H1 (cell line): ENCODE measurements at regions not wholly inside any gene's neighbourhood (a gene's known extent, or its start where the extent isn't known, plus 50 kb on each side); places are given as distances from the start of the nearest gene placed in this dataset.

Source experiments
- CTCF ChIA-PET: fragments of 300-600 bp; sonication (Branson Sonifier 250); formaldehyde crosslinking; loops from one replicate; lab custom pipeline; 2021; ENCODE audit not compliant: partially characterized antibody; lab: Charles Lee
- POLR2A ChIA-PET: fragments of 300-600 bp; sonication (Branson Sonifier 250); formaldehyde crosslinking; loops from one replicate; lab custom pipeline; 2021; ENCODE audit warnings: inconsistent platforms; ENCODE audit not compliant: partially characterized antibody; lab: Charles Lee
- DNase-seq, 2 experiments: peaks; one replicate each; pipeline versions ENCODE4 v3.0.0 to v3.0.0-alpha.2; 2010 to 2022; ENCODE audit warnings: low spot score in 2 of 2, low read depth in 1 of 2, mixed read lengths in 1 of 2
- FAIRE-seq: peaks from 2 replicates; lab custom pipeline; 2011; peaks lifted over from hg19 to GRCh38; lab: Jason Lieb, UNC
- H2AFZ ChIP-seq: 2 replicates; pipeline ENCODE4 v1.8.1; 2012; ENCODE audit warnings: low read length, inconsistent platforms
- H2AK5ac ChIP-seq: 2 replicates; pipeline ENCODE4 v1.6.1; 2013; ENCODE audit warnings: low read depth, low read length
- H2BK120ac ChIP-seq: replicated peaks from 2 replicates; pipeline ENCODE3; 2013; ENCODE audit warnings: low read depth, low read length, inconsistent platforms
- H2BK12ac ChIP-seq: 2 replicates; pipeline ENCODE4 v1.6.1; 2013; ENCODE audit warnings: low read depth, low read length
- H2BK15ac ChIP-seq: 2 replicates; pipeline ENCODE4 v1.6.1; 2013; ENCODE audit warnings: low read length
- H2BK20ac ChIP-seq: 2 replicates; pipeline ENCODE4 v1.6.1; 2013; ENCODE audit warnings: low read length
- H2BK5ac ChIP-seq: 2 replicates; pipeline ENCODE4 v1.6.1; 2013; ENCODE audit warnings: low read depth, low read length
- H3K14ac ChIP-seq: 2 replicates; pipeline ENCODE4 v1.6.1; 2013; ENCODE audit warnings: inconsistent platforms; ENCODE audit not compliant: insufficient read length
- H3K18ac ChIP-seq: 2 replicates; pipeline ENCODE4 v1.6.1; 2013; ENCODE audit warnings: low read length; ENCODE audit errors: extremely low read depth
- H3K23ac ChIP-seq: 2 replicates; pipeline ENCODE4 v1.6.1; 2013; ENCODE audit warnings: inconsistent platforms; ENCODE audit not compliant: insufficient read length
- H3K23me2 ChIP-seq: 2 replicates; pipeline ENCODE4 v1.6.1; 2013; ENCODE audit warnings: low read depth, low read length
- H3K27ac ChIP-seq: 2 replicates; pipeline ENCODE4 v1.6.1; 2011; ENCODE audit warnings: low read depth, low read length, inconsistent platforms
- H3K27me3 ChIP-seq, 4 experiments: replicated peaks in 1 of 4; 1 replicate in 1 of 4; 2 replicates in 3 of 4; pipeline versions ENCODE4 v1.6.1 to v1.8.1; 2011 to 2013; ENCODE audit warnings: low read length in 3 of 4, mild to moderate bottlenecking in 3 of 4, inconsistent platforms in 2 of 4, mixed read lengths in 2 of 4, moderate library complexity in 1 of 4; ENCODE audit not compliant: control insufficient read depth in 3 of 4, insufficient read depth in 3 of 4; ENCODE audit errors: extremely low read depth in 1 of 4
- H3K36me3 ChIP-seq, 4 experiments: 2 replicates each; pipeline versions ENCODE4 v1.6.1 to v1.8.1; 2011 to 2013; ENCODE audit warnings: mild to moderate bottlenecking in 4 of 4, low read length in 3 of 4, moderate library complexity in 2 of 4, control low read depth in 1 of 4, inconsistent platforms in 1 of 4; ENCODE audit not compliant: insufficient read depth in 4 of 4, control insufficient read depth in 2 of 4
- H3K4ac ChIP-seq: replicated peaks from 2 replicates; pipeline ENCODE3; 2013; ENCODE audit warnings: low read length, low read depth, mixed read lengths, inconsistent platforms; ENCODE audit not compliant: insufficient read length
- H3K4me1 ChIP-seq, 4 experiments: replicated peaks in 1 of 4; 1 replicate in 1 of 4; 2 replicates in 3 of 4; pipeline versions ENCODE4 v1.6.1 to v1.8.1; 2011 to 2013; ENCODE audit warnings: low read length in 3 of 4, inconsistent platforms in 2 of 4, mixed read lengths in 1 of 4; ENCODE audit not compliant: insufficient read depth in 4 of 4, control insufficient read depth in 3 of 4
- H3K4me2 ChIP-seq, 2 experiments: 2 replicates each; pipeline versions ENCODE4 v1.6.1 to v1.8.1; 2011 to 2013; ENCODE audit warnings: low read depth in 2 of 2, low read length in 2 of 2, control low read depth in 1 of 2, inconsistent platforms in 1 of 2, mild to moderate bottlenecking in 1 of 2; ENCODE audit not compliant: insufficient read depth in 1 of 2
- H3K4me3 ChIP-seq, 4 experiments: fragments of 200-600, 300-600 bp in 1 of 4; sonication (generic), shearing (Covaris generic), sonication (Bioruptor Twin) in 1 of 4; 2 replicates each; pipeline versions ENCODE4 v1.5.1 to v1.8.1; 2011 to 2016; ENCODE audit warnings: low read length in 4 of 4, low read depth in 3 of 4, control low read depth in 2 of 4, inconsistent platforms in 2 of 4, mild to moderate bottlenecking in 2 of 4, mixed read lengths in 1 of 4, moderate library complexity in 1 of 4; ENCODE audit not compliant: insufficient read depth in 2 of 4; ENCODE audit errors: extremely low read depth in 1 of 4
- H3K56ac ChIP-seq: replicated peaks from 2 replicates; pipeline ENCODE3; 2013; ENCODE audit warnings: low read depth, mild to moderate bottlenecking, mixed read lengths, low read length, inconsistent platforms; ENCODE audit not compliant: insufficient read length
- H3K79me1 ChIP-seq: 2 replicates; pipeline ENCODE4 v1.6.1; 2013; ENCODE audit warnings: low read depth, low read length, control low read depth
- H3K79me2 ChIP-seq, 2 experiments: 2 replicates each; pipeline versions ENCODE4 v1.6.1 to v1.8.1; 2012 to 2013; ENCODE audit warnings: low read length in 2 of 2, mild to moderate bottlenecking in 2 of 2, inconsistent platforms in 1 of 2; ENCODE audit not compliant: insufficient read depth in 2 of 2, control insufficient read depth in 1 of 2
- H3K9ac ChIP-seq, 4 experiments: replicated peaks in 1 of 4; 1 replicate in 1 of 4; 2 replicates in 3 of 4; pipeline versions ENCODE4 v1.6.1 to v1.8.1; 2011 to 2013; ENCODE audit warnings: low read depth in 3 of 4, low read length in 3 of 4, control low read depth in 2 of 4, mild to moderate bottlenecking in 2 of 4, moderate library complexity in 2 of 4, inconsistent platforms in 1 of 4; ENCODE audit errors: extremely low read depth in 1 of 4
- H3K9me3 ChIP-seq, 2 experiments: 2 replicates each; pipeline versions ENCODE4 v1.6.1 to v1.8.1; 2012 to 2013; ENCODE audit warnings: mild to moderate bottlenecking in 2 of 2, moderate library complexity in 2 of 2, control low read depth in 1 of 2, inconsistent platforms in 1 of 2, low read depth in 1 of 2, low read length in 1 of 2, mixed read lengths in 1 of 2; ENCODE audit not compliant: insufficient read depth in 2 of 2
- H4K20me1 ChIP-seq, 2 experiments: replicated peaks in 1 of 2; 2 replicates each; pipeline versions ENCODE3 to v1.8.1; 2011 to 2013; ENCODE audit warnings: inconsistent platforms in 2 of 2, low read length in 2 of 2, mild to moderate bottlenecking in 1 of 2; ENCODE audit not compliant: insufficient read depth in 2 of 2, control insufficient read depth in 1 of 2
- H4K5ac ChIP-seq: 2 replicates; pipeline ENCODE4 v1.6.1; 2013; ENCODE audit warnings: low read length, low read depth, mixed read lengths, inconsistent platforms; ENCODE audit not compliant: insufficient read length
- H4K8ac ChIP-seq: 2 replicates; pipeline ENCODE4 v1.8.0; 2013; ENCODE audit warnings: mild to moderate bottlenecking, moderate library complexity, low read length, inconsistent platforms; ENCODE audit not compliant: insufficient read depth; ENCODE audit errors: extremely low read depth
- H4K91ac ChIP-seq: replicated peaks from 2 replicates; pipeline ENCODE3; 2013; ENCODE audit warnings: low read length, mixed read lengths, inconsistent platforms; ENCODE audit not compliant: insufficient read length
- ATF2 ChIP-seq: IDR thresholded peaks from 2 replicates; pipeline ENCODE4 v1.6.1; 2012; ENCODE audit warnings: low read length, inconsistent platforms
- EZH2 ChIP-seq: fragments of 200-600 bp; sonication (generic); IDR thresholded peaks from 2 replicates; pipeline ENCODE4 v1.7.1; 2012; ENCODE audit warnings: low read depth, mild to moderate bottlenecking, moderate library complexity, low read length, inconsistent platforms; ENCODE audit not compliant: severe bottlenecking
- MAFK ChIP-seq: IDR thresholded peaks from 2 replicates; pipeline ENCODE4 v1.6.1; 2012; ENCODE audit warnings: low read depth, mild to moderate bottlenecking, improper control_type of control experiment, low read length
- NANOG ChIP-seq: IDR thresholded peaks from 2 replicates; pipeline ENCODE4 v1.6.1; 2011; ENCODE audit warnings: low read length, low read depth, mild to moderate bottlenecking, inconsistent platforms; ENCODE audit not compliant: insufficient read depth, poor library complexity, severe bottlenecking
- RFX5 ChIP-seq: IDR thresholded peaks from 2 replicates; pipeline ENCODE4 v1.6.1; 2011; ENCODE audit warnings: low read depth, low read length, improper control_type of control experiment, borderline replicate concordance
- SIN3A ChIP-seq, 2 experiments: IDR thresholded peaks in 1 of 2; conservative IDR thresholded peaks in 1 of 2; 2 replicates each; pipeline ENCODE4 v1.6.1; 2011 to 2012; ENCODE audit warnings: low read length in 2 of 2, improper control_type of control experiment in 1 of 2, low read depth in 1 of 2, mild to moderate bottlenecking in 1 of 2
- SIX5 ChIP-seq: IDR thresholded peaks from 2 replicates; pipeline ENCODE4 v1.6.1; 2011; ENCODE audit warnings: mild to moderate bottlenecking, low read depth, low read length
- TEAD4 ChIP-seq: IDR thresholded peaks from 2 replicates; pipeline ENCODE4 v1.6.1; 2012; ENCODE audit warnings: low read depth, low read length, inconsistent platforms, mixed read lengths
- USF2 ChIP-seq: IDR thresholded peaks from 2 replicates; pipeline ENCODE4 v1.6.1; 2011; ENCODE audit warnings: low read length, improper control_type of control experiment
- WGBS, 2 experiments: shearing (Covaris generic) in 1 of 2; methylation state at CpG; one replicate each; pipeline versions ENCODE4 v1.1.6 to v1.1.7; 2013 to 2015; ENCODE audit warnings: low lambda C conversion rate in 2 of 2, mixed read lengths in 2 of 2, inconsistent platforms in 1 of 2, low coverage in 1 of 2, missing lambda C conversion rate in 1 of 2; ENCODE audit not compliant: insufficient replicate concordance in 2 of 2, insufficient coverage in 1 of 2, insufficient read length in 1 of 2; ENCODE audit errors: extremely low coverage in 1 of 2, missing lambda C conversion rate in 1 of 2; 5-methylcytosine and 5-hydroxymethylcytosine counted together

- Histone ChIP-seq H2BK15ac (no peak overlapping the region), H2BK20ac (no peak overlapping the region), H3K4me2 (no peak overlapping the region), H2BK5ac (no peak overlapping the region), H4K20me1 (no peaks in the 10 kb centered on the region), H2AK5ac (no peak overlapping the region), H3K27ac (no peak overlapping the region), H3K79me1 (no peaks in the 10 kb centered on the region), H3K9ac (no peak overlapping the region), H3K36me3 (no peaks in the 10 kb centered on the region), H3K56ac (no peak overlapping the region), H4K91ac (no peak overlapping the region), H3K79me2 (no peaks in the 10 kb centered on the region), H3K23ac (no peak overlapping the region), H3K23me2 (no peaks in the 10 kb centered on the region), H4K8ac (no peak overlapping the region), H3K14ac (no peak overlapping the region), H3K4me1 (peaks cover 3 to 9% (median 5%) of the 10 kb centered on the region in 4 experiments; a peak in 5 of 7 replicates), H4K5ac (no peak overlapping the region), H3K4ac (no peak overlapping the region), H2AFZ (0 out of 2 replicates have a peak overlapping the region, but pooled peaks have one; percentile 14), H3K18ac (no peak overlapping the region), H3K27me3 (no peaks in the 10 kb centered on the region), H2BK120ac (no peak overlapping the region), H2BK12ac (no peak overlapping the region), H3K4me3 (no peak overlapping the region), H3K9me3 (no peaks in the 10 kb centered on the region)
- ChIA-PET POLR2A (no interaction called here), CTCF (interaction anchor here (1.0 kb wide), 1 partner anchor 82 kb away, joined by 3 read pairs; no protein-coding TSS in a partner anchor)
- TF ChIP-seq ATF2: no peak
- TF ChIP-seq TEAD4: no peak
- TF ChIP-seq SIN3A (conservative IDR thresholded peaks at IDR 0.05 in 1 of 2, IDR thresholded peaks at IDR 0.05 in 1 of 2; ENCODE audit: low read depth in 1 of 2, low read length in 2 of 2): no peak
- TF ChIP-seq MAFK: no peak
- TF ChIP-seq SIX5: no peak
- TF ChIP-seq RFX5: no peak
- no peak for TF ChIP-seq EZH2
- no peak for TF ChIP-seq NANOG
- TF ChIP-seq USF2: no peak
- DNase-seq: no peak
- 82% methylated on average over 1 of the region's 1 CpG; no CpG with 5 or more reads in 1 of the 2 experiments for WGBS, 2 experiments
- FAIRE-seq: no peak
These were observed 94.7 kb downstream of the IRS2 start for GRCh38 chr13:109691689-109692088.
